COLO829 (cell line): ENCODE measurements at regions not wholly inside any gene's neighbourhood (a gene's known extent, or its start where the extent isn't known, plus 50 kb on each side); places are given as distances from the start of the nearest gene placed in this dataset.

Experiments
- DNase-seq: peaks from one replicate; pipeline ENCODE4 v3.0.0; 2012; ENCODE audit warnings: low spot score

DNA sequence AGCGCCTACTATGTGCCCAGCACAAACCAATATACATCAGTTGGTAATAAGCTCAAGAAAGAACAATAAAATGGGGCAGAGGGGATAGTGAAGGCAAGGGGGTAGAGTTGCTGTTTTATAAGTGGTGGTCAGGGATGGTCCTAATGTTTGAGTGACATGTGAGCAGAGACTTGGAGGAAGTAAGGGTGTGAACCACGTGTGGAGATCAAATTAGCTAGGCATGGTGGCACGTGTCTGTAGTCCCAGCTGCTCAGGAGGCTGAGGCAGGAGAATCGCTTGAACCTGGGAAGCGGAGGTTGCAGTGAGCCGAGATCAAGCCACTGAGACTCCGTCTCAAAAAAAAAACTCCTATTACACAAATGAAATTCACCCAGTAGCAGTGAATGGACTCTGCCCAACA is 56.5 kb downstream of the IRX6 start:
- DNase-seq: no peak

DNA sequence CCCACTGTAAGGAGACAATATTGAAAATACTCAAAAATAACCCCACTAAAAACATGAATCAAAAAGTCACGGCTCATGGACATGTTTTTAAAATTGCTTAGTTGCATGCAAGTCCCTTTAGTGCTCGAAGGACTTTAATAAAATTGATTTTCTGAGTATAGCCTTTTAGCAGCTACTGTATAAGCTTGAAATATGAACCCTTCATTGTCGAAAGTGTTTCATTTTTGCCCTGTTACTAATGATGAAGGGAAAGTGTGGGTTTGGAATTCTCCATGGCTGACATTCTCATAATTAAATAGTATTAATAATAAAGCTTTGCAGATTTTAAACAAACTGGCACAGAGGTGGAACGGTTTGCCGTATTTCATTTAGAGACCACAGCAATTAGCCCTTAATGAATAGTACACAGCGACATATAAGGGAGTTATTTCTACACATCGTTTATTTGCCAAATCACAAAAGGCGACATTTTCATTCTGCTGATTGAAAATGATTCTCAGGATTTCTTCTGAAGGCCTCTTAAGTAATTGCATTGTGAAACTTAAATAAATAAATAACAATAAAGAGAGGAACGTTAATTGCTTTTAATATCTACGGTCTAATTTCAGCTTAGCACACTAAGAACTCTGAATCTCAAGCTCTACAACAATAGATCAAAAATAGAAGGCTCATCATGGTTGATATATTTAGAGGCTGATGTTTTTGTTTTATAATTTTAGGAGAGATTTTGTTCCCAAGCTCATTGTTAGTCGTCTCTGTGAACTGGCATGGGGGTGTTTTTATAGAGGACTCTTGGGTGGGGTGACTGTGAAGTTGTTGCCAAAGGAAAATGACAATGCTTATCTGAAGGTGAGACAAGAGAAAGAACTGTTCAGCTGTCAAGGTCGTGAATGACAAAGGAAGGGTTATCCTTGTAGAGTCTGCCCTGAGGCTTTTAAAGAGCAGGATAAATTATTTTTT is 60.6 kb downstream of the IRX6 start:
- no peak for DNase-seq

DNA sequence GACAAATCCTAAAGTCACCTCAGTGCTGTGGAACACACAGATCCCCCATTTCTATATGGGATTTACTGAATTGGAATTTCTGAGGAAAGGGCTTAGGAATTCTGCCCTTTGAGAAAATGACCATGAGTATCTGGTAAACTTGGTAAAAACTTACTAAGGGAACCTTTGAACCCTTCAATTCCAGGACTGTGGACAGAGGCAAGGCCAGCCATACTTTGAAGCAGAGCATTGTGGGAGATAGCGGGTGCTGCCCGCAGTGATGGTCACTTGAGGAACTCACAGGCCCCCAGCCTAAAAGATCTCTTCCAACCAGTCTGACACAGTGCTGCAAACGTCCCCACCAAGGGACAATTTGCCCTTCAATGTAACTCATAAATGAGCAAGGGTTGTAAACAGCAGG is 61.4 kb downstream of the IRX6 start:
- DNase-seq: no peak

DNA sequence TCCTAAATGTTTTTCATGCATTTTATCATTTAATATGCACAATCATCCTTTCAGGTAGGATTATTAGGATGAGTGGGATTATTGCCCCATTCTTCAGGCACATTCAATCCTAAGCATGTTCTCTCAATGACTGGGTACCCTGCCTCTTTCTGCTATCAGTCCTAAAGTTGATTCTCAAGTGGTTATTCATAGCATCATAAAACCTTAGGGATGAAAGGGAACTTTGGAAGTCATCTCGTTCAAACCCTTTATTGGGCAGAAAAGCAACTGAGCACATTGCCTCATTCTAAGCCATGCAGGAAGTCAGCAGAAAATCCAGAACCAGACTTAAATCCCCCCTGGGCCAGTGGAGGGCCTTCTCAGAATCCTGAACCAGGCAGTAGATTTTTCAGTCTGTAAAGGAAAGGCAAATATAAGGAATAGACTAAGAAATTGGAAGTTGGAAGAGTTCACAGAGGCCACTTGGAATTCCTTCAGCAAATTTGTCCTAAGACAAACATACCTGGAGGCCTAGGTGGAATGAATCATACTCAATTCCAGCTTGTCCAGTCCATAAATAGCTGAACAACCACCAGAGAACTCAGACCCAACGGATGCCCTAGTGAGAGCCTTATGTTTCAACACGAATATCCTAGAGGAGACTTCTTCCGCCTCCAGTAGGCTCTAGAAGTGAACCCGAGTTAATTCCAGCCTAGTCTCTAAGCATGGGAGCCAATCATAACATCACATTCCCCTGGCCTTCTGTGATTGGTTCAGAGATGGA is 62.7 kb downstream of the IRX6 start:
- DNase-seq: no peak

DNA sequence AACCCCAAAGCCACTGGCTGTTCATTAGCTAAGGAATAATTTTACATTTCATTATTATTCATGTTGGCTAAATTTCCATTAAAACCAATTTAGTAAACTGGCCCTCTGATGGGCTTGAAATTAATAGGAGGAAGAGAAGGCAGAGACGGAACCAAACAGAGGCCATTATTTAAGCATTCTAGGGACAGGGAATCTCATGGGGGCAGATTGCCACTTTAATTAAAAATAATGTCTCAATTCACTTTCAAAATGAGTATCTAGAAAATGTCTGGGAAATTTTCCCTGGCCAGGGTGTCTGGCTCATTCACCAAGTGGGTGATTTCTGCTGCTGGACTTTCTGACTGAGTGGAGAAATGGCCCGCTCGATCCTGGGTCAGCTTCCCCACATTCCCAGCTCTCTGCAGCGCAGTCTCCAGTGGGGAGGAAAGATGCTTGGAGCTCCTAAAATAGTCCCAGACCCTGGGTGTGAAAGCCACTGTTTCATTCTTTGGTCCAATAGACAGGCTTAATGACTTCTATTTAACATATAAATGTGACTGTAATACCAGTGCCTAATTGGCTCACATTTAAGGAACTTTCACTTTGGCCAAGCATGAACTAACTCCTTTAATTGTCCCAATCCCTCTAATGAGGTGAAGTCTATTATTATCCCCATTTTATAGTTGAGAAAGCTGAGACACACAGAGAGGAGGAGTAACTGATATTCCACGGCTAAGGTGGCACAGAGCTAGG is 64.3 kb downstream of the IRX6 start:
- DNase-seq: no peak

DNA sequence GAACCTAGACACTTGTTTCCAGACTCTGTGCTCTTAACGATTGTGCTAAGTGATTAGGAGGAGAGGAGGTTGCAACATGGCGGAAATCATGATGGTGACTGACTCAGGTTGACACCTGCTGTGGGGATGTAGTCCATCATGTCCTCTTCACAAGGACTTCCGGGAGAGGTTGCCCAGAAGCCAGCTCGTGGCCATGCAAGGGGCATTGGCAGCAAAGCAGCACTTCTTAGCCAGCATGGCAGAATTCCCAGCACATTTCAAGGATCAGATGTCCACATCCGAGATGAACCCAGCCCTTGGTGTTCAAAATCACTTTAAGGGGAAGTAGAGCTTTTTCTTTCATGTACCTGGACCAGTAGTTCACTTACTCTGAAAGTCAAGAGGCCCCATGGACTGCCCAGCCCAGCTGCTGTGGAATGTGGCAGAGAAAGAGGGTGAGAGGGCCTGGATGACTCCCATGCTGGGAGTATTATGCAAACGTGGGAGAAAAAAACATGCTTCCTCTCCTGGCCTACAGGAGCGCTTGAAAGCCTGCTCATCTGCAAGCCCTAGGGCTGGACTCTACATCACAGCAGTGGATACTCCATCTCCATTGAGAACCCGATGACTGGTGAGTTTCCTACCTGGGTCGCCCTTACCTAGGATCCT is 65.5 kb downstream of the IRX6 start:
- DNase-seq: no peak

DNA sequence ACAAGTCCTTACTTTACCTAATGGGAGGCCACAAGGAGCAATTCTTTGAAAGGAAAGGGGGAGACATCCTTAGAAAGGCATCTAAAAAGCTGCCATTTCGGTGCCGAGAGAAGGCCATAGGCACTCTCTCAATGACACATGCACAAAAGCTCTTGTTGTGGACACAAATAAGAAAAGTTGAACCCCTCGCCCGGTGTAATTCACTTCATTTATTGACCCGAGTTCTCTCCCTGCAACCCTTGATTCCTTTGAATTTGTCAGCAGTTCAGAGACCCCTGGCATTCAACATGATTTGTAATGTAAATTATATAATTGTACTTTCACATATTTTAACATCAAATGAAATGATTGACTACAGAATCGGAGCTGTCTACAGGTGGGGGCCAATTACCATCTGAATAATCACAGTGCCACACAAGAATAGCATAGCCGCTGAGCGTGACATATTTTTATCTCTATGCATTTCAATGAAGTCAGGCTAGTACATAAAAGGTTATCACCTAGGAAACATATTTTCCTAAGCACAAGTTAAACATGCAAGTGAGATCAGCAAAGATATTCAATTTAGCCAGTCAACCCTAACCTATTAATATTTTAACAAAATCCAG is 66.7 kb downstream of the IRX6 start:
- no peak for DNase-seq

DNA sequence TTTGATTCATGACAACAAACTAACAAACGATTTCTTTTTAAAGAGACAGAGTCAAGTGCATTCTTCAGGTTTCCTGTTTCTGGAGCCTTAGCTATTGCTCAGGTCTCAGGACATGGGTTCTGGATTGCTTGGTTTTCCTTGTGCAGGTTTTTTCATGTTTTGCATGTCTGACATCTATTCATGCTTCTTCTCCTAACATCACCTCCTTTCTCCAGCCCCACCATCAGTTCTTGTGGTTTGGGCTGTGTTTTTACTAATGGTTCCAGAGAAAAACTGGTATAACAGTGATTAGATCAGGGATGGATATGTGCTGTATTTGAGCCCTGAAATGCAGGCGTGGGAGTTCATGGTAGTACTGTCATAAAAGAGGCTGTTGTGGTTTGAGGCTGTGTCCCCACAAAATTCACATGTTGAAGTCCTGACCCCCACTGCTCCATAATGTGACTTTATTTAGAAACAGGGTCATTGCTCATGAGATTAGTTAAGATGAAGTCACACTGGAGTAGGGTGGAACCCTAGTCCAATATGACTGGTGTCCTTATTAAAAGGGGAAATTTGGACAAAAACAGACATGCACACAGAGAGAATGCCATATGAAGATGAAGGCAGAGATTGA is 67.9 kb downstream of the IRX6 start:
- DNase-seq: no peak

DNA sequence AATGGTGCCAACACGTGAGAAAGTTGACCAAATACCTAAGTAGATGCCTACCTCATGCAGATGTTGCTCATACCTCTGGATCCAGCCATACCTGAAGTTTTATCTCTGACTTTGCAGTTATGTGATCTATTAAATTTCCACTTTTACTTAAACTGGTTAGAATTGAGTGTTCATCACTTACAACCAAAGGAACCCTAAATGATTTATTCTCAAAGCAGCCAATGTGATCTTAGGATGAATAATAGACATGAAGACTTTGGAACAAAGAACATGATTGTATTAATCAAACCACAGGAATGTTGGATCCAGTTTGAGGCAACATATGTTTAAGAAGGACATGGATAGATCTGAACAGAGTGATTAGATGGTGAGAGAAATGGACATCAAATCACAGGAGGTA is 68.7 kb downstream of the IRX6 start:
- DNase-seq: peak; percentile 32

DNA sequence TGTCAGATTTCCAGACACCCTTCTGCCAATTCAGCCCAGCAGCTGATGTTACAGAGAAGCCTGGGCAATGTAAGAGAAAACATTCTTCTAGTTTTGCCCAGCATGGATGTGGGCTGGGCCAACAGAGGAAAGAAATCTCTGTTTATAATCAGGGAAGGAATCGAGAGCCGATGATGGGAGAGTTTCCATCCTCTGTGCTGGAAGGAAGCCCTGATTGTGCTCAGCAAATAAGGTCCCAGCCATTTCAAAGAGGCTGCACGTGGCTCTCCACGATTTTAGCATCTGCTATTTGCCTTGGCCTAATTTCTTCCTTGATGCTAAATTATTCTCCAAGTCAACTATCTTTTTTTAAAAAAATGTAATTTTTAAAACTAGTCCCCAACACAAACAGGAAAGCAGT is 70.0 kb downstream of the IRX6 start:
- DNase-seq: no peak

DNA sequence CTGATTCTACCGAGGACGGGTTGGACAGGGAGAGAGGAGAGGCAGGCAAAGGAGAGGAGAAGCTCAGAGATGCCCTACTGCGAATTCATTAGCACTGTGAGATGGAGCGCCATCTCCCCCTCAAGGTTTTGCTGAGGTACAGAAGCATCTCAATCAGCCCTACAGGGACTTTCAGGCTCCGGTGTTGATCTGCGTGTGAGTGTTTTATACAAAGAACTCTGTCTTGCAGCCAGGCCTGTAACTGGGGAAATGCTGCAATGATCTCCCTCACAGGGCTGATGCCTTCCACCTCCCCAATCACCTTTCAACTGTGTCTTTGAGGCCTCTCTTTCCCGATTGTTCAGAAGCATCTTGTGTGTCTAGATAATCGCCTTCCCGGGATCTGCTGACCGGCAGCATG is 74.8 kb downstream of the IRX6 start:
- DNase-seq: no peak

DNA sequence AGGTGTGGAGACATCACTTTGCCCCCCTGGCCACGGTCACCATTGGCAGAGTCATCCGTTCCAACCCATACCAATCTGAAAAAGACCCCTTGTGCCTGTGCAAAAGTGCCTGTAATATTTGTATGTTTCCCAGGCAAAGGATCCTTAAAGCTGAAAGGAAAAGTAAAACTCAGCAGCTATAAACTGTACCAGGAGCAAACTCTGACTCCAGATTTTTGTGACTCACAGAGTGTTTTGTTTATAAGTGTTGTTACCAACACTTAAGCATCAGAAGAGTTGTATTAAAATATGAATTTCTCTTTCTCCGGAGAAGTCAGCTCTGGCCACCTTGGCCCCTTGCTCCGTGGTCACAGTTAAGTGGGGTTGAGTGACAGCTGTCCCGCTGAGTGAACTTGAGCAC is 75.9 kb downstream of the IRX6 start:
- no peak for DNase-seq

DNA sequence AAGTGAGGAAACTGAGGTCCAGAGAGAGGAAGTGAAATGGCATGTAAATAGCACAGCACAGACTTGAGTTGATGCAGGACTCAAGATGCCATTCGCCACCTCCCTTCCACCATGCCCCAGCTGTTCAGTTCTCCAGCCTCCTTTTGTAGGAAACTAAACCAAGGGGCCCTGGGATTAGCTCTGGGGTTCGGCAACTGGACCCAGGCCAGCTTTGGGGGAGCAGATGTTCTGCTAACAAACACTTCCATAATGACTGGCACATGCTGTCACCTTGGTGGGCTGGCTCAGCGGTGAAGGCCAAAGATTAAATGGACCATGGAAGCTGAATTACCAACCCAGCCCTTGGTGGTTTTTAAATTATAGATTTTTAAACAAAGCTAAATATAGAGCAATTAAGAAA is 77.0 kb downstream of the IRX6 start:
- DNase-seq: no peak

DNA sequence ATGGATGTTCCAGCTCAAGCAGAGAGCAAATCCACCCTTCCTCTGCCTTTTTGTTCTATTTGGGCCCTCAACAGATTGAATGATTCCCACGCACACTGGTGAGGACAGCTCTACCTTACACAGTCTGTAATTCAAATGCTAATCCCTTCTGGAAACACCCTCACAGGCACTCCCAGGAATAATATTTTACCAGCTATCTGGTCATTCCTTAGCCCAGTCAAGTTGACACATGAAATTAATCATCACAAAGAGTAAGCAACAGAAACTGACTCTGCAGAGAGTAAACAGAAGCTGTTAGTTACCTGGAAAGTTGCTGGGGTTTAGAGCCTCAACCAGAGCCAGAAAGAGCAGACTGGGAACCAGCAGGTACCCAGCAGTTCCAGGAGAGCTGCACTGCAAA is 75.5 kb upstream of the MMP2 start:
- DNase-seq: no peak

DNA sequence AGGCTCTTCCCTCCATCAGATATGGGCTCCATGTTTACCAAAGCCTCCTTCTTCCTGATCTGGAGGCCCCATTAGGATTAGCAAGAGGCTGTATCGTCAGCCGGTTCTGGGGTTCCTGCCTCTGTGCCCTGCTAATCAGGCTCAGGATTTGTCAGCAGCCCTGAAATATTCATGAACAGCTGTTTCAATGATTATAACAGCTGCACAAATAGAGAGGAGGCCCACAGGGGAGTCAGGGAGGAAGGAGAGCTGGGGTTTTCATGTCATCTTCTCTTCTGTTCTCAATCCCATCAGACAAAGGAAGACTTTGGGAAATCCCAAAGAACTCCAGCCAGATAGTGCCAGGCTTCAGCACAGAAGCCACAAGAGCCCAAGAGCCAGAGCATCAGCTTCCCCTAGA is 72.3 kb upstream of the MMP2 start:
- DNase-seq: no peak

DNA sequence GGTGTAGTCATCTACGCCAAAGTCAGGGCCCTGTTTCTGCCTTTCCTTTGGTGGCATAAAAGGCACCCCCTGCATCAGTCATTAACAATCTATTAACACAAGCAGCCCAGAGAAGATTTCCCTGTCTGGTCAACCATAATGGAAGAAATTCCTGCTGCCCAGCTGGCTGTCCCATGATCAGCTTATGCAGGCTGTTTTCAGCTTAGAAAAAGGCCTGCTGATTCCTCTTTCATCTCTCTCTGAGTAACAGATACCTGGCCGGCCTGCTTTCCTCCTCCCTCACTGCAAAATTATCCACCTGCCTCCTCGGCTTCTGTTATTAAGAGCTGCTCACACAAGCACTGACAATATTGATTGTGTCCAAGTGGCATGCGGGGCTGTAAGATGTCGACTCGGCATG is 70.3 kb upstream of the MMP2 start:
- no peak for DNase-seq

DNA sequence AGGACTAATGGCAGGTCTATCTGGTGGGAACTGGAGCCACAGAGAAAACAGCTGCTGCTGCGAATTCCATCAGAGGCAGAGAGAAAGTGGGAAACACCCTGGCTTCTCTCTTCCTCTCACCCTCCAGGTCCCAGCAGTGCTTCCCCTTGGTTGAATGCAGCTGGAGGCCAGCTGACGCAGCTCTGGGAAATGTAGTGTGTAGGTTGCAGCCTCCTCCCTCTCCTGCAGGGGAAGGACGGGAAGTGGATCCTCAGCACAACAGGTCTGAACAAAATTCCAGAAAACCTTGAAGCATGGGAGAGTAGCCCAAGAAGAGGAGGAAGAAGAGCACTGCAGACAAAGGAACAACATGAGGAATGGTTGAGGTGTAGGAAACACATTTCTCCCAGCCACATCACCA is 67.8 kb upstream of the MMP2 start:
- no peak for DNase-seq

DNA sequence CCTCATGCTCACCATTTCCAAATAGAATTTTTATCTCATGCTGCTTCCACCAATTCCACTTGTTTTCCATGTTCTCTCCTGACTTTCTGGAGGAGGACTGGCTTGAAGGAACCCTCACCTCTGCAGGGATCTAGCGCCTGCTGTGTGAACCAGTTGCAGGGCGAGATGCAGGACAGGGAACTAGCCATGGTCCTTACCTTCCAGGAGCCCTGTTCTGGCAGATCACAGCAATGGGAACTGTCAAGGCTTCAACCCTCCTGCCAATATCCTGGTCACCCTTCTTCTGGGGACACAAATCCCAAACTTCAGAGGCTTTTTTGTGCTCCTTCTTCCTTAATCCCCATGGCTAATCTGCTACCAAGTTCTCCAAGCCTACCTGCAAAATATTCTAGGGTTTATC is 60.4 kb upstream of the MMP2 start:
- peak; percentile 22 for DNase-seq

DNA sequence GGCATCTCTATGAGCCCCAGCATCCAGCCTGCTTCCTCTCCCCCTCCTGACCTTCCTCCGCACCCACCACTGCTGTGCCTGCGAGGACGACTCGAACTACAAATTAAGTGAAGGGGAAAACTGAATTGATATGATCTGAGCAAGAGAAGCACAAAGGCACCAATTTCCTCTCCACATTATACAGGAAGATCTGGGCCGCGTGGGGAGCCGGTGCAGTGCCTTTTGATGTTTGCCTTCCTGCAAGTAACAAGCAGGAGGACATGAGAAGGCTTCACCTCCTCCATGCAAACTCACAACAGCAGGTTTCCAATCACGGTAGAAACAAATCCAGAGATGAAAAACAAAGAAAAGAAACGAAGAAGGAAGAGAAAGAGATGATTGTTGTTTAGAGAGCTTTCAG is 57.8 kb upstream of the MMP2 start:
- DNase-seq: no peak

DNA sequence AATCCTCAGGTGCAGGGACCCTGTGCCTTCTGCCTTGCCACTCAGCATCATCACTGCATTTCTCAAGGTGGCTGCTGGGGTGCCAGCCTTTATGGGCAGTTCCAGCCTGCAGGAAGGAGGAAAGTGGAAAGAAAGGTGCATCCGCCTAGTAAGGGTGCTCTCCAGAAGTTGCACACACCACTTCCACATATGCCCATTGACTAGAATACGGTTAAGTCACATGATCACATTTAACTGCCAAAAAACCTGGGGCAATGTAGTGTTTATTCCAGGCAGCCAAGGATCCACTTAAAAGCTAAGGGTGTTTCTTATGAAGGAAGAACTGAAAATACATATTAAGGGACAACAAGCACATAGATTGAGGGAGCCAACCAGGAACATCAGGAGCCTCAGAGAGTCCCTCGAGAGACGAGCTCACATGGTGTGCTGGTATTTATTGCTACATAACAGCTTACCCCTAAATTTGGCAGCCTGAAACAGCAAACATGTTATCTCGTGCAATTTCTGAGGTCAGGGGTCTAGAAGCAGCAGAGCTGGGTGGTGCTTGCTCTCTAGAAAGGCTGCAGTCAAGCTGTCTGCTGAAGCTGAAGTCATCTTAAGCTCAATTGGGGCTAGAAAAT is 52.0 kb upstream of the MMP2 start:
- DNase-seq: no peak
